Parathyroid adenoma (tissue), 2 donors: ENCODE measurements at regions not wholly inside any gene's neighbourhood (a gene's known extent, or its start where the extent isn't known, plus 50 kb on each side); places are given as distances from the start of the nearest gene placed in this dataset.

ENCODE experiments used
- H2AFZ ChIP-seq: fragments of 300-600 bp; sonication (generic); one replicate; pipeline ENCODE4 v1.7.0; 2017; ENCODE audit warnings: antibody characterized with exemption, mild to moderate bottlenecking
- H3K27ac ChIP-seq: fragments of 300-600 bp; sonication (generic); one replicate; pipeline ENCODE4 v1.7.0; 2017
- H3K27me3 ChIP-seq: fragments of 300-600 bp; sonication (generic); one replicate; pipeline ENCODE4 v1.7.0; 2017; ENCODE audit warnings: low read length; ENCODE audit not compliant: control insufficient read depth, insufficient read depth
- H3K36me3 ChIP-seq: fragments of 300-600 bp; sonication (generic); one replicate; pipeline ENCODE4 v1.7.0; 2017; ENCODE audit warnings: low read length; ENCODE audit not compliant: control insufficient read depth, insufficient read depth
- H3K4me1 ChIP-seq: fragments of 300-600 bp; sonication (generic); one replicate; pipeline ENCODE4 v1.7.0; 2017; ENCODE audit warnings: control low read depth
- H3K4me2 ChIP-seq: fragments of 300-600 bp; sonication (generic); one replicate; pipeline ENCODE4 v1.7.0; 2017; ENCODE audit warnings: low read length
- H3K4me3 ChIP-seq: fragments of 300-600 bp; sonication (generic); one replicate; pipeline ENCODE4 v1.7.0; 2017; ENCODE audit warnings: low read depth, low read length
- H3K79me2 ChIP-seq: fragments of 300-600 bp; sonication (generic); one replicate; pipeline ENCODE4 v1.7.0; 2017; ENCODE audit warnings: control low read depth
- H3K9ac ChIP-seq: fragments of 300-600 bp; sonication (generic); one replicate; pipeline ENCODE4 v1.7.0; 2017; ENCODE audit warnings: mild to moderate bottlenecking
- H3K9me3 ChIP-seq: fragments of 300-600 bp; sonication (generic); one replicate; pipeline ENCODE4 v1.7.0; 2017; ENCODE audit warnings: low read length; ENCODE audit not compliant: control insufficient read depth
- TF ChIP-seq, protein P1 (sequence below): fragments of 300-600 bp; sonication (generic); IDR thresholded peaks from one replicate; pipeline ENCODE4 v1.7.0; 2017; ENCODE audit warnings: antibody characterized with exemption, mild to moderate bottlenecking
- donor health status: primary hyperparathyroidism.

DNA sequence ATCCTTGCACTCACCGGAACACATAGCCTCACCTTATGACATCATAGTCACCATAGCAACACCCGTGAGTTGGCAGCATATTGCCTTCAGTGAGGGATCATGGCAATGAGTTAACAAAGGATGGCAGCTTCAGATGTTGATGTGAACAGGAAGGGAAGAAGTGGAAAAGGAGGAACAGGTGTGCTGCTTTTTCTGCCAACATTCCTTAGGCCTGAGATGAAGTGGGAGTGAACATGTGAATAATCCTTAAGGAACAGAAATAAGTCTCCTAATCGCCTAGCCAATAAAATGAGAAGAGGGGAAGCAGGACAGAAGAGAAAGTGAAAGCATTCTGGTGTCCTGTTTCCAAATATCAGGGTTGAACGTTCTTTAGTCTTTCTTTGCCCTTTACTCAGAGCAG, 360.0 kb downstream of the BRINP1 start:
- Histone ChIP-seq H3K36me3 (no peaks in the 10 kb centered on the region), H3K4me1 (peaks cover 7% of the 10 kb centered on the region), H3K4me3 (no peak overlapping the region), H3K27ac (no peak overlapping the region), H3K27me3 (no peaks in the 10 kb centered on the region), H2AFZ (no peak overlapping the region), H3K9me3 (no peaks in the 10 kb centered on the region), H3K79me2 (no peaks in the 10 kb centered on the region), H3K9ac (no peak overlapping the region), H3K4me2 (no peak overlapping the region)
- TF ChIP-seq, protein P1, sequence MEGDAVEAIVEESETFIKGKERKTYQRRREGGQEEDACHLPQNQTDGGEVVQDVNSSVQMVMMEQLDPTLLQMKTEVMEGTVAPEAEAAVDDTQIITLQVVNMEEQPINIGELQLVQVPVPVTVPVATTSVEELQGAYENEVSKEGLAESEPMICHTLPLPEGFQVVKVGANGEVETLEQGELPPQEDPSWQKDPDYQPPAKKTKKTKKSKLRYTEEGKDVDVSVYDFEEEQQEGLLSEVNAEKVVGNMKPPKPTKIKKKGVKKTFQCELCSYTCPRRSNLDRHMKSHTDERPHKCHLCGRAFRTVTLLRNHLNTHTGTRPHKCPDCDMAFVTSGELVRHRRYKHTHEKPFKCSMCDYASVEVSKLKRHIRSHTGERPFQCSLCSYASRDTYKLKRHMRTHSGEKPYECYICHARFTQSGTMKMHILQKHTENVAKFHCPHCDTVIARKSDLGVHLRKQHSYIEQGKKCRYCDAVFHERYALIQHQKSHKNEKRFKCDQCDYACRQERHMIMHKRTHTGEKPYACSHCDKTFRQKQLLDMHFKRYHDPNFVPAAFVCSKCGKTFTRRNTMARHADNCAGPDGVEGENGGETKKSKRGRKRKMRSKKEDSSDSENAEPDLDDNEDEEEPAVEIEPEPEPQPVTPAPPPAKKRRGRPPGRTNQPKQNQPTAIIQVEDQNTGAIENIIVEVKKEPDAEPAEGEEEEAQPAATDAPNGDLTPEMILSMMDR, result no peak

DNA sequence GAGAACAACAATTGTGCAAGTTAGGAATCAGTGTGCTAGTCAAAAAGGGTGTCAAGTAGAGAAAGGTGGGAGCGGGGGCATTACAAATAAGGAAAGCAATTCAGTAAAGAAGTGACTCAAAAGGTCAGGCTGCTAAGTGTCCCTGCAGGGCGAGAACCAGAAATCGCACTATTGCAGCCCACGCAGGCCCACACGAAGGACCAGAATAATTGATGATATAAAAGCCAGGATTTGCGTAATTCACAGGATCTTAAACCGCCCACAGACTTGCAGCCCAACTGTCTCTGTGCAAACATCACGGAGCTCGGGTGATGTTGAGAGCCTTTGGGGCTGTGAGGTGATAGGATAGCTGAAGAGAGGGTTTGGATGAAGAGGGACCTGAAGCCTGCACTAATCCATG, 349.0 kb downstream of the BRINP1 start:
- no peaks in the 10 kb centered on the region for H3K36me3 ChIP-seq
- no peak overlapping the region for H3K27ac ChIP-seq
- H3K27me3 ChIP-seq, result no peaks in the 10 kb centered on the region
- H3K4me1 ChIP-seq, result no peaks in the 10 kb centered on the region
- H3K4me2 ChIP-seq, result no peak overlapping the region
- TF ChIP-seq, protein P1, result no peak
- no peak overlapping the region for H3K9ac ChIP-seq
- H2AFZ ChIP-seq, result no peak overlapping the region
- H3K9me3 ChIP-seq, result no peaks in the 10 kb centered on the region
- no peaks in the 10 kb centered on the region for H3K79me2 ChIP-seq
- no peak overlapping the region for H3K4me3 ChIP-seq

DNA sequence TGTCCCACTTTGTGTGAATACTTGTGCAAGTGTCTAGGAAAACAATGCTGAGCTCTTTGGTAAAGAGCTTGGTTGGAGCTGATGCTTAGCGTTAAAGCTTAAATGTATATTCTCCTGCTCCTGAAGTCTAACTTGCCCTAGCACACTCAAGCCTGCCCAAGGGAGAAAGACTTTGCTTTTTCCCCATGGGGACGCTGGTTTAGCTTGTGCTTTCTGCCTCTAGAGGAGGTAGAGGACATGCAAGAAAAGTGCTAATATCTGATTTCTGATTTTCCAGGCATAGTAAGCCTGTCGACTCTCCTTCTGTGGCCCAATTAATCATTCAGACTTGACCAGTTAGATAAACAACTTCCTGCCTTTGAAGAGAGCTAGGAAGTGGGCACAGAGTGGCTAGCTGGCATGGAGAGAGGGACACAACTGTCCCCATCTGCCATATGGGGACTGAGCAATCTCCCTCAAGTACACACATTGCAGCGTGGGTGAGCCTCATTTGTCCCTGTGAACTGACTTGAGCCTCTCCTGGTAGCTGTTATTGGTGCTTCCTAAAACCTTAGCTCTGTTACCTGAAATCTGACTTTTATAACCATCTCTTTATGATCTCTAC, 348.4 kb downstream of the BRINP1 start:
- TF ChIP-seq, protein P1, result no peak
- no peak overlapping the region for H3K4me2 ChIP-seq
- H3K4me3 ChIP-seq, result no peak overlapping the region
- H3K79me2 ChIP-seq, result no peaks in the 10 kb centered on the region
- no peaks in the 10 kb centered on the region for H3K36me3 ChIP-seq
- H3K9ac ChIP-seq, result no peak overlapping the region
- no peaks in the 10 kb centered on the region for H3K9me3 ChIP-seq
- no peaks in the 10 kb centered on the region for H3K4me1 ChIP-seq
- no peak overlapping the region for H3K27ac ChIP-seq
- H2AFZ ChIP-seq, result no peak overlapping the region
- no peaks in the 10 kb centered on the region for H3K27me3 ChIP-seq

DNA sequence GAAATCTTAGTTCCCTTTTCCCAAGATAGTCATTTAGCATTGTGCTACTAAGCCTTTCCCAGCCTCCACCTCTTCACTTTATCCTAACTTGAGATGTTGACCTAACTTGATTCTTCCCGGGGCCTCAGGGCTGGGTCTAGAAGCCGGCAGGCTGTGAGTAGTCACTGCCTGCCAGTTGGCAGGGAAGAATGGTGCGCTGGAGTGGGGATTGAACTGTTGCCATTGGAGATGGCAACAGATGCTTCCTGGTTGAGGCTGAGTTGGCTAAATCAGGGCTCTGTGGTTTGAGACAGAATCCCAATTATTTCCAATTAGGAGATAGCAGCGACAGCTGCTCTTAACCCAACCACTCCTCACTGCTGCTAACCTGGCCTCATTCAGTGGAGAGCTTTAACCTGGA, 343.1 kb downstream of the BRINP1 start:
- H3K4me2 ChIP-seq, result no peak overlapping the region
- peaks cover 9% of the 10 kb centered on the region for H3K4me1 ChIP-seq
- H2AFZ ChIP-seq, result peak overlapping the region; percentile 17
- no peaks in the 10 kb centered on the region for H3K79me2 ChIP-seq
- H3K9ac ChIP-seq, result no peak overlapping the region
- H3K4me3 ChIP-seq, result no peak overlapping the region
- TF ChIP-seq, protein P1, result no peak
- no peaks in the 10 kb centered on the region for H3K27me3 ChIP-seq
- no peaks in the 10 kb centered on the region for H3K36me3 ChIP-seq
- peak overlapping the region; percentile 75 for H3K27ac ChIP-seq
- no peaks in the 10 kb centered on the region for H3K9me3 ChIP-seq
